ENCODE measurements at regions not wholly inside any gene's neighbourhood (a gene's known extent, or its start where the extent isn't known, plus 50 kb on each side); places are given as distances from the start of the nearest gene placed in this dataset.
"Not testable (repeated sequence)": the region's sequence is repeated elsewhere in the genome, so short reads cannot be mapped to it uniquely, and the experiment has no call there.

GRCh38 chr9:31697956-31698355 lies 686.5 kb upstream of the ACO1 start:
- no peak for DNase-seq

- no peak for DNase-seq
These were observed 684.6 kb upstream of the ACO1 start for GRCh38 chr9:31699836-31700235.

- DNase-seq: no peak
These were observed 684.0 kb upstream of the ACO1 start for GRCh38 chr9:31700252-31701045.

- DNase-seq: no peak
These were observed 681.5 kb upstream of the ACO1 start for GRCh38 chr9:31702957-31703356.

GRCh38 chr9:31715250-31715649 lies 669.2 kb upstream of the ACO1 start:
- DNase-seq: peak in 1 of 58 donors; percentile 2

GRCh38 chr9:31719262-31719661 lies 665.2 kb upstream of the ACO1 start:
- DNase-seq: no peak

GRCh38 chr9:31730398-31730797 lies 654.0 kb upstream of the ACO1 start:
- no peak for DNase-seq

- no peak for DNase-seq
These were observed 651.3 kb upstream of the ACO1 start for GRCh38 chr9:31733166-31733565.

- DNase-seq: no peak
These were observed 647.8 kb upstream of the ACO1 start for GRCh38 chr9:31736581-31737179.

- DNase-seq: no peak
These were observed 643.7 kb upstream of the ACO1 start for GRCh38 chr9:31740705-31741104.

GRCh38 chr9:31744589-31744988 lies 639.9 kb upstream of the ACO1 start:
- no peak for DNase-seq

GRCh38 chr9:31745468-31745867 lies 639.0 kb upstream of the ACO1 start:
- DNase-seq: no peak

GRCh38 chr9:31745886-31746285 lies 638.6 kb upstream of the ACO1 start:
- DNase-seq: no peak

- DNase-seq: no peak
These were observed 630.7 kb upstream of the ACO1 start for GRCh38 chr9:31753756-31754155.

- no peak for DNase-seq
These were observed 624.7 kb upstream of the ACO1 start for GRCh38 chr9:31759703-31760102.

GRCh38 chr9:31774021-31774420 lies 610.4 kb upstream of the ACO1 start:
- DNase-seq: not testable (repeated sequence)

- DNase-seq: no peak
These were observed 609.9 kb upstream of the ACO1 start for GRCh38 chr9:31774571-31774970.

- DNase-seq: no peak
These were observed 608.0 kb upstream of the ACO1 start for GRCh38 chr9:31776471-31776870.

- DNase-seq: no peak
These were observed 601.0 kb upstream of the ACO1 start for GRCh38 chr9:31783491-31783890.

- no peak for DNase-seq
These were observed 593.7 kb upstream of the ACO1 start for GRCh38 chr9:31790720-31791119.

GRCh38 chr9:31799953-31800609 lies 584.4 kb upstream of the ACO1 start:
- DNase-seq: no peak

GRCh38 chr9:31807574-31808256 lies 576.7 kb upstream of the ACO1 start:
- DNase-seq: no peak
